ENCODE measurements at regions not wholly inside any gene's neighbourhood (a gene's known extent, or its start where the extent isn't known, plus 50 kb on each side); places are given as distances from the start of the nearest gene placed in this dataset.

DNA sequence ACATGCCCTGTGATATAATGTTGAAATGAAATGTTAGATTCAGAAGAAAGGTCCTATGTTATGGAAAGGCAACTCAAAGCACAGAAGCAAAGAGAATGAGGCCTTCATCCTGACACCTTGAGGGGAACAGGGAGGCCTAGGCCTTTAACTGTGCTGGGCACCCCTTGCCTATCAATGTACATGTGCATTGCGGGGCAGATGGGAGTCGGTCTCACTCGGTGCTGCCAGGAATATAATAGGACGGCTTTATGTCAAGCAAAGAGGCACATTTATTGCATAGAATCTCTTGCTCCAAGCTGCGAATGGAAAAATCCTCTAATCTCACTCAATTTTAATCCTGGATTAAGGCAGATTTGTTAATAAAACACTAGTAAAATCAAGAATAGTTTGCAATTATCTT is 301.0 kb upstream of the SOX14 start:
- H3K36me3 ChIP-seq: no peaks in the 10 kb centered on the region
- no peaks in the 10 kb centered on the region for H3K9me3 ChIP-seq
- no peaks in the 10 kb centered on the region for H3K27me3 ChIP-seq
- no peak for ATAC-seq
- no peak overlapping the region for H3K4me3 ChIP-seq
- no peaks in the 10 kb centered on the region for H3K4me1 ChIP-seq
- TF ChIP-seq CTCF (IDR thresholded peaks at IDR 0.05) (no peak), EP300 (IDR thresholded peaks at IDR 0.05) (no peak), POLR2A (IDR thresholded peaks at IDR 0.05) (no peak), POLR2AphosphoS5 (IDR thresholded peaks at IDR 0.05) (no peak)
- 86 to 89% methylated on average over 5 of the region's 5 CpGs for WGBS, 2 donors (ENCODE audit: low coverage in 1 of 2)
- H3K27ac ChIP-seq: no peak overlapping the region

- 40 to 56% methylated on average over 1 to 2 of the region's 4 CpGs for WGBS, 2 donors (ENCODE audit: low coverage in 1 of 2)
- no peak for ATAC-seq
Measured at GRCh38 chr3:137464341-137464740, 299.8 kb upstream of the SOX14 start.

DNA sequence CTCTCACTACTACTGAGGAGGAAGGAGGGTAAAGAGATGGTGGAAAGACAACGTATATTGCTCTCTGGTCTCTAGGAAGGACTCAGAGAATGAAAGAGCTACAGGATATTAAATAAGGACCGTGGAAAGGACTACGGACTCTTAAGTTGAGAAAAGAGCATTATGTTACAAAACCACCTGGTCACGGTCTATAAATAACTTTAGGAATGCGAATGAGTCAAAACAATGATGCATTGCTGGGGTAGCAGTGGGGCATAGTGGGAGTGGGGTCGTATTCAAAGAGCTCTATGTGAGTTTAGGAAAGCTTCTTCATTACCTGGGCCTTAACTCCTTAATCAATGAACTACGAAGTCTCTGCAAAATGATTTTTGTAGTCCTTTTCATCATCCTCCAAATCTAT is 295.7 kb upstream of the SOX14 start:
- Histone ChIP-seq H3K4me3 (no peak overlapping the region), H3K4me1 (no peaks in the 10 kb centered on the region), H3K36me3 (no peaks in the 10 kb centered on the region)

More at GRCh38 chr3:137464341-137464740, 299.8 kb upstream of the SOX14 start:
- Histone ChIP-seq H3K27me3 (no peaks in the 10 kb centered on the region), H3K9me3 (no peaks in the 10 kb centered on the region), H3K27ac (no peak overlapping the region), H3K4me1 (no peaks in the 10 kb centered on the region), H3K4me3 (no peak overlapping the region), H3K36me3 (no peaks in the 10 kb centered on the region)
- TF ChIP-seq POLR2AphosphoS5 (IDR thresholded peaks at IDR 0.05): no peak
- TF ChIP-seq CTCF (IDR thresholded peaks at IDR 0.05): no peak
- TF ChIP-seq POLR2A (IDR thresholded peaks at IDR 0.05): no peak
- TF ChIP-seq EP300 (IDR thresholded peaks at IDR 0.05): no peak

DNA sequence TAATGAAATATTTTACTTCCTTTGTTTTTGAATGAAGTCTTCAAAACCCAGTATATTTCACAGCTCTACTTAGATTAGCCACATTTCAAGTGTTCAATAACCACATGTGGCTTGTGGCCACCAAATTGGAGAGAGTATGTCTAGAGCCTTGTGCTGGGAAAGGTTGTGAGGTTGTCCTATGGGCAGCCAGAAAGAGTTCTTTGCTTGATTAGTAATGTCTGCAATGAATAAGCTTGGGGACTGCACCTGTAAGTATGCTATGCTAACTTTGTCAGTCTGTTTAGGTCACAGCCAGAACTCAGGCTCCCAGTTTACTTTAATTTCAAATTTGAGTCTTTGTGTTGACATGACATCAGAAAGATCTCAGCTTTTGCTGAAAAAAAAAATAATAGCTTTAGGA is 294.9 kb upstream of the SOX14 start:
- Histone ChIP-seq H3K4me1 (no peaks in the 10 kb centered on the region), H3K36me3 (no peaks in the 10 kb centered on the region), H3K4me3 (no peak overlapping the region), H3K27ac (no peak overlapping the region), H3K9me3 (no peaks in the 10 kb centered on the region), H3K27me3 (no peaks in the 10 kb centered on the region)
- no peak for ATAC-seq
- TF ChIP-seq EP300 (IDR thresholded peaks at IDR 0.05): no peak
- TF ChIP-seq POLR2AphosphoS5 (IDR thresholded peaks at IDR 0.05): no peak
- TF ChIP-seq CTCF (IDR thresholded peaks at IDR 0.05): no peak
- TF ChIP-seq POLR2A (IDR thresholded peaks at IDR 0.05): no peak

More for the DNA sequence above, 295.7 kb upstream of the SOX14 start:
- no peak for ATAC-seq
- no peaks in the 10 kb centered on the region for H3K9me3 ChIP-seq
- H3K27ac ChIP-seq: no peak overlapping the region
- 40 to 50% methylated on average over 6 to 7 of the region's 7 CpGs for WGBS, 2 donors (ENCODE audit: low coverage in 1 of 2)
- H3K27me3 ChIP-seq: no peaks in the 10 kb centered on the region
- TF ChIP-seq EP300 (IDR thresholded peaks at IDR 0.05) (no peak), CTCF (IDR thresholded peaks at IDR 0.05) (no peak), POLR2AphosphoS5 (IDR thresholded peaks at IDR 0.05) (no peak), POLR2A (IDR thresholded peaks at IDR 0.05) (no peak)

- Histone ChIP-seq H3K36me3 (no peaks in the 10 kb centered on the region), H3K27ac (no peak overlapping the region), H3K27me3 (no peaks in the 10 kb centered on the region), H3K4me3 (no peak overlapping the region), H3K9me3 (no peaks in the 10 kb centered on the region), H3K4me1 (no peaks in the 10 kb centered on the region)
- WGBS, 2 donors (ENCODE audit: low coverage in 1 of 2): 45 to 60% methylated on average over 3 to 4 of the region's 4 CpGs
- no peak for ATAC-seq
- TF ChIP-seq EP300 (IDR thresholded peaks at IDR 0.05) (no peak), CTCF (IDR thresholded peaks at IDR 0.05) (no peak), POLR2A (IDR thresholded peaks at IDR 0.05) (no peak), POLR2AphosphoS5 (IDR thresholded peaks at IDR 0.05) (no peak)
Measured at GRCh38 chr3:137471130-137471529, 293.0 kb upstream of the SOX14 start.

All from gastroesophageal sphincter (tissue), 4 donors.